ENCODE measurements at regions not wholly inside any gene's neighbourhood (a gene's known extent, or its start where the extent isn't known, plus 50 kb on each side); places are given as distances from the start of the nearest gene placed in this dataset.

DNA sequence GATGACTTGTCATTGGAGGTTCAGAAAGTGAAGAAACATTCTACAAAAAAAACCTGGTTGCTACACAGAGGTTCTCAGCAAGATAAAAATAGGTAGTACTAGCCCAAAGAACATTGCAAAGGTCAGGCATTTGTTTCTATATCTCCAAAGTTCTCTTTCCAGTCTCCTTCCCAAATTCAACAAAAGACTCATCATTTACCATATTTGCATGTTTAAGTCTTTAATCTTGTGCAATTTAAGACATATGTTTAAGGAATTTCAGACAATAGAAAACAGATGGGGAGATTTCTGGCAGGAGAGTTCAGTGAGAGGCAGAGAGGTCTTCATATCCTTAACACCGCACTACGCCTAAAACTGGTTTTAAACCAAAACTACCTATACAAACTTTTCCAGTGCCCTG is 173.8 kb upstream of the THBS1 start:
- H3K36me3 ChIP-seq (ENCODE audit: insufficient read depth, insufficient read length, low read length), result no peaks in the 10 kb centered on the region
- TF ChIP-seq SUZ12 (IDR thresholded peaks at IDR 0.05; ENCODE audit: extremely low read depth, insufficient read depth, insufficient read length), result no peak
- no peak for TF ChIP-seq ZNF274 (IDR thresholded peaks at IDR 0.05; ENCODE audit: low read depth, low read length)
- no peak for TF ChIP-seq YY1 (IDR thresholded peaks at IDR 0.05; ENCODE audit: insufficient read depth, insufficient read length)

GRCh38 chr15:39409876-39410530 is 170.9 kb upstream of the THBS1 start:
- H3K9me3 ChIP-seq (ENCODE audit: insufficient read depth, low read length), result no peaks in the 10 kb centered on the region
- H3K27me3 ChIP-seq (ENCODE audit: insufficient read depth, insufficient read length), result no peaks in the 10 kb centered on the region
- TF ChIP-seq ZNF274 (IDR thresholded peaks at IDR 0.05; ENCODE audit: low read depth, low read length) (no peak), SUZ12 (IDR thresholded peaks at IDR 0.05; ENCODE audit: extremely low read depth, insufficient read depth, insufficient read length) (no peak)
- no peak for DNase-seq (ENCODE audit: low read depth, low spot score)
- no peak overlapping the region for H3K9ac ChIP-seq (ENCODE audit: insufficient read length, low read depth)
- H3K4me3 ChIP-seq (ENCODE audit: insufficient read length, low read depth), result no peak overlapping the region
- no peaks in the 10 kb centered on the region for H3K36me3 ChIP-seq (ENCODE audit: insufficient read depth, insufficient read length, low read length)
- no peaks in the 10 kb centered on the region for H3K4me1 ChIP-seq (ENCODE audit: insufficient read depth, insufficient read length)

More for the DNA sequence above, 173.8 kb upstream of the THBS1 start:
- Histone ChIP-seq H3K9me3 (ENCODE audit: insufficient read depth, low read length) (no peaks in the 10 kb centered on the region), H3K4me1 (ENCODE audit: insufficient read depth, insufficient read length) (no peaks in the 10 kb centered on the region), H3K27me3 (ENCODE audit: insufficient read depth, insufficient read length) (no peaks in the 10 kb centered on the region), H3K4me3 (ENCODE audit: insufficient read length, low read depth) (no peak overlapping the region), H3K9ac (ENCODE audit: insufficient read length, low read depth) (no peak overlapping the region)
- DNase-seq (ENCODE audit: low read depth, low spot score), result no peak

DNA sequence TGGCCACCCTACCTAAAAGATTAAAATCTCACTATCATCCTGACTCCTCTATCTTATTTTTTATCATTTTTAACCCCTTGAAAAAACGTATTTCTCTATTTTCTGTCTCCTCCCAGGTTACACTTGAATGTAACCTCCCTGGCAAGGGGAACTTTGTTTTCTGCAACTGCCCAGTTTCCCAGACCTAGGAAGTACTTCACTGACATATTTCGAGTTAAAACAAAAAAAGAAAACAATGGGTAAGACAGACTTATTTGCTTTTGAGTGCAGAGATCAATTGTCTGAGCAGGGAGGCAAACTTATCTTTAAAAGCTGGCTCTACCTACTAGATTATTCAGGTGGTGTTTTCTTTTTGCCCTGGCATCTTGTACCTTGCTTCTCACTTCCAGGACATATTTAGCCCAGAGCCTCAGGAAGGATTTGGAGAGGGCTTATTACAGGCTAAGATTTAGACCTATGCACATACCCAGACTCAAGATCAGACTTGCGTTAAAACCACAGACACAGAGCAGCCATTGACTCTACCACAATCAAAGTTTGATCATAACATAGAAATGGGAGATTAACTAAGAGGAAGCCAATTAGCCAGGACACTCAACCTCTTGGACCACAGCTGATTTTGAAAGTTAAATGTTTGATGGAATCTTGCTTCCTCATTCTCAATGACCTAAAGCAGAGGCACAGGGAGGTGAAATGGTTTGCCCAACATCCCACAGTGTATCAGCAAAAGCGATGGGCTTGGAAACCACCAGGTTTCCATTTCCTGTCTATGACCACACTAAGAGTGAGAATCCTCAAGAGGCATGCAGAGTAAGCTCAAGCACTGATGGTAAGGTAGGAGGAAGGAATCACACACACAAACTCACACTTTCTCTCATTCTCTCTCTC is 169.5 kb upstream of the THBS1 start:
- TF ChIP-seq YY1 (IDR thresholded peaks at IDR 0.05; ENCODE audit: insufficient read depth, insufficient read length), result no peak
- TF ChIP-seq SUZ12 (IDR thresholded peaks at IDR 0.05; ENCODE audit: extremely low read depth, insufficient read depth, insufficient read length), result no peak
- TF ChIP-seq ZNF274 (IDR thresholded peaks at IDR 0.05; ENCODE audit: low read depth, low read length), result no peak
- Histone ChIP-seq H3K27me3 (ENCODE audit: insufficient read depth, insufficient read length) (no peaks in the 10 kb centered on the region), H3K4me1 (ENCODE audit: insufficient read depth, insufficient read length) (no peaks in the 10 kb centered on the region), H3K9ac (ENCODE audit: insufficient read length, low read depth) (no peak overlapping the region), H3K36me3 (ENCODE audit: insufficient read depth, insufficient read length, low read length) (no peaks in the 10 kb centered on the region), H3K4me3 (ENCODE audit: insufficient read length, low read depth) (no peak overlapping the region), H3K9me3 (ENCODE audit: insufficient read depth, low read length) (0 out of 2 replicates have a peak, but pooled peaks cover 5% of the 10 kb centered on the region)
- DNase-seq (ENCODE audit: low read depth, low spot score), result no peak

DNA sequence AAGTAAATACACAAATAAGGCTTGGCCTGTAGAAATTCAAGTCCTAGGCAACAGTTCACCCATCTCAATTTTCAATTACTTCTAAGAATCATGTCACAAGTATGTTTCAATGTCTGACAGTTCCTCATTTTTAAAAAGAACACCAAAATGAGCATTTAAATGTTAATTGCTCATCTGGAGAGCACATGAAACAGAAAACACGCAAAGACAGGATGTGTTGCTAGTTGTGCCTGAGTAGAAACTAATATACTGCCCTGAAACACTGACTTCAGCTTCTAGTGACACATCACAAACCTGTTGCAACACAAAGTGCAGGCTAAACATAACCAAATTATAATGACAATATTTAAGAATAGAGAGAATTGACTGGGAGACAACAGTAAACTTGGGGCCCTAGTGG is 167.3 kb upstream of the THBS1 start:
- Histone ChIP-seq H3K36me3 (ENCODE audit: insufficient read depth, insufficient read length, low read length) (peaks cover 2% of the 10 kb centered on the region), H3K4me3 (ENCODE audit: insufficient read length, low read depth) (no peak overlapping the region), H3K27me3 (ENCODE audit: insufficient read depth, insufficient read length) (no peaks in the 10 kb centered on the region), H3K4me1 (ENCODE audit: insufficient read depth, insufficient read length) (no peaks in the 10 kb centered on the region), H3K9me3 (ENCODE audit: insufficient read depth, low read length) (peaks cover 24% of the 10 kb centered on the region), H3K9ac (ENCODE audit: insufficient read length, low read depth) (no peak overlapping the region)
- TF ChIP-seq YY1 (IDR thresholded peaks at IDR 0.05; ENCODE audit: insufficient read depth, insufficient read length) (no peak), SUZ12 (IDR thresholded peaks at IDR 0.05; ENCODE audit: extremely low read depth, insufficient read depth, insufficient read length) (no peak), ZNF274 (IDR thresholded peaks at IDR 0.05; ENCODE audit: low read depth, low read length) (no peak)
- DNase-seq (ENCODE audit: low read depth, low spot score), result no peak

DNA sequence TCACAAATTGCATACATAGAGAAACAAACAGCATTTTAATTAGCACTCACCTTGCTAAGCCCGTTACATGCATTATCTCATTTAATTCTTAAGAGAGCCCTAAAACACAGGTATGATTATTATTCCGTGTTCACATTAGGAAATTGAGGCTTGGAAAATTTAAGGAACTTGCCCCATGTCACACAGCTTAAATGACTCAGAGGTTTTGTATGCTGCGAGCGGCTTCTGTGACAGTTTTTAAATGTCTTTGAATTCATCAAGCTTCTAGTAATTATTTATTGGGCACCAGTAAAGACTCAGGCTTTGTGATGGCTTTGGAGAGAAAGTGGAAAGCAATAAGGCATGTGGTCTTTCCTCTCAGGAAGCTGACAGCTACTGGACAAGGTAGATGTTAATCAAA is 166.7 kb upstream of the THBS1 start:
- no peaks in the 10 kb centered on the region for H3K27me3 ChIP-seq (ENCODE audit: insufficient read depth, insufficient read length)
- H3K4me3 ChIP-seq (ENCODE audit: insufficient read length, low read depth), result no peak overlapping the region
- H3K4me1 ChIP-seq (ENCODE audit: insufficient read depth, insufficient read length), result no peaks in the 10 kb centered on the region
- TF ChIP-seq SUZ12 (IDR thresholded peaks at IDR 0.05; ENCODE audit: extremely low read depth, insufficient read depth, insufficient read length) (no peak), ZNF274 (IDR thresholded peaks at IDR 0.05; ENCODE audit: low read depth, low read length) (no peak), YY1 (IDR thresholded peaks at IDR 0.05; ENCODE audit: insufficient read depth, insufficient read length) (no peak)
- peaks cover 29% of the 10 kb centered on the region for H3K9me3 ChIP-seq (ENCODE audit: insufficient read depth, low read length)
- no peak overlapping the region for H3K9ac ChIP-seq (ENCODE audit: insufficient read length, low read depth)
- H3K36me3 ChIP-seq (ENCODE audit: insufficient read depth, insufficient read length, low read length), result peaks cover 2% of the 10 kb centered on the region
- no peak for DNase-seq (ENCODE audit: low read depth, low spot score)

DNA sequence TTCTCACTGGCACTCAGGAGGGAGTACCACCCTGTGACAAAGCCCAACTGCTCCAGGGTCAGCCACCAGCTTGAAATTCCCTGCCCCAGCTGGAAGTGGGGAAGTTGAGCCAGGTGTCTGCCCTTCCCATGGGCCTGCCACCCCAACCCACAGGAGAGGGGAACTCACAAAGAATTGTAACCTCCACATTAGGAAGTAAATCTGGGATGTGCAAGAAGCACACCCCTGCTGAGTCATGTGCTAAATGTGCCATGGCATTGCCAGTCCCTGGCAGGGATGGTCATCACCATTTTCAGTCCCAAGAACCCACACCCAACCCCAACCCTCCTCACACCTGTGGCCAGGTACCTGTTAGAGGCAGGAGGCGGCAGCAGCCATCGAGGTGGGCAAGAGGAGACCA is 165.2 kb upstream of the THBS1 start:
- TF ChIP-seq SUZ12 (IDR thresholded peaks at IDR 0.05; ENCODE audit: extremely low read depth, insufficient read depth, insufficient read length), result no peak
- TF ChIP-seq YY1 (IDR thresholded peaks at IDR 0.05; ENCODE audit: insufficient read depth, insufficient read length), result no peak
- TF ChIP-seq ZNF274 (IDR thresholded peaks at IDR 0.05; ENCODE audit: low read depth, low read length), result no peak
- Histone ChIP-seq H3K9ac (ENCODE audit: insufficient read length, low read depth) (no peak overlapping the region), H3K4me1 (ENCODE audit: insufficient read depth, insufficient read length) (no peaks in the 10 kb centered on the region), H3K27me3 (ENCODE audit: insufficient read depth, insufficient read length) (no peaks in the 10 kb centered on the region), H3K36me3 (ENCODE audit: insufficient read depth, insufficient read length, low read length) (peaks cover 2% of the 10 kb centered on the region), H3K4me3 (ENCODE audit: insufficient read length, low read depth) (no peak overlapping the region), H3K9me3 (ENCODE audit: insufficient read depth, low read length) (peaks cover 39% of the 10 kb centered on the region)
- no peak for DNase-seq (ENCODE audit: low read depth, low spot score)

DNA sequence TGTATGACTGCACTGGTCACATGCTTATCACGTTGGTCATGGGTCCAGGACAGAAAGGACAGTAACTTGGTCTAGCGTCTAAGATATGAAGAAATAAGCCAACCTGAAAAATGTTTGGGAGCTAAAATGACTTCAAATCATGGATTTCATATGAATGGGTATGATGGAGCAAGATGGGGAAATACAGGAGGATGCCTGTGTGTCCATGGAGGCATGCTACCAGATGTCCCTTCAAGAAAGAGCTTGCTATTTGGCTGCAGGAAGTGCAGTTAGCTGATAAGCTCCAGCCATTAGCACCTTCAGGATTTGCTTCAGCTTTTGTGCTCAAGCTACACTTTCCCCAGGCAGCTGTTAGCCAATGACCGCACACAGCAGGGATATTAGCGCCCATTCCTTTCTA is 164.6 kb upstream of the THBS1 start:
- Histone ChIP-seq H3K27me3 (ENCODE audit: insufficient read depth, insufficient read length) (no peaks in the 10 kb centered on the region), H3K4me1 (ENCODE audit: insufficient read depth, insufficient read length) (no peaks in the 10 kb centered on the region), H3K9me3 (ENCODE audit: insufficient read depth, low read length) (peaks cover 39% of the 10 kb centered on the region), H3K9ac (ENCODE audit: insufficient read length, low read depth) (no peak overlapping the region), H3K4me3 (ENCODE audit: insufficient read length, low read depth) (no peak overlapping the region), H3K36me3 (ENCODE audit: insufficient read depth, insufficient read length, low read length) (peaks cover 2% of the 10 kb centered on the region)
- no peak for DNase-seq (ENCODE audit: low read depth, low spot score)
- TF ChIP-seq SUZ12 (IDR thresholded peaks at IDR 0.05; ENCODE audit: extremely low read depth, insufficient read depth, insufficient read length) (no peak), YY1 (IDR thresholded peaks at IDR 0.05; ENCODE audit: insufficient read depth, insufficient read length) (no peak), ZNF274 (IDR thresholded peaks at IDR 0.05; ENCODE audit: low read depth, low read length) (no peak)
